HCT116 (cell line): ENCODE measurements at regions not wholly inside any gene's neighbourhood (a gene's known extent, or its start where the extent isn't known, plus 50 kb on each side); places are given as distances from the start of the nearest gene placed in this dataset.

Experiments
- ATAC-seq: fragments of 200-7000 bp; cut with Tn5 transposase; 2 replicates; pipeline ENCODE4 v1.9.1; 2020; ENCODE audit warnings: mild to moderate bottlenecking, moderate library complexity
- BruUV-seq: library from RNA; stranded (reverse); fragments of 400-500 nt; replicated peaks from 2 replicates; lab custom pipeline; 2021; lab: Mats Ljungman, UMichigan
- CTCF ChIA-PET: fragments of 300-600 bp; sonication (Branson Sonifier 250); formaldehyde crosslinking; loops from one replicate; lab custom pipeline; 2021; ENCODE audit warnings: antibody characterized with exemption; lab: Charles Lee
- POLR2A ChIA-PET: fragments of 300-600, 350-600 bp; sonication (Branson Sonifier 250); formaldehyde crosslinking; loops from one replicate; lab custom pipeline; 2021; ENCODE audit warnings: antibody characterized with exemption; lab: Charles Lee
- RAD21 ChIA-PET, 2 experiments: fragments of 300-600 bp; sonication (Branson Sonifier 250); formaldehyde crosslinking; loops; one replicate each; lab custom pipeline; 2023; ENCODE audit warnings: low total read pairs in 2 of 2; ENCODE audit not compliant: uncharacterized antibody in 2 of 2, unreplicated experiment in 2 of 2, low non-redundant PET in 1 of 2; lab: Charles Lee
- DNase-seq: peaks from one replicate; pipeline ENCODE4 v3.0.0-alpha.2; 2010; ENCODE audit warnings: low read depth, low spot score
- H2AFZ ChIP-seq: fragments of 200-600 bp; shearing (Covaris generic), sonication (generic); 2 replicates; pipeline ENCODE4 v1.6.1; 2017; ENCODE audit warnings: low read depth, mixed run types, mixed read lengths, antibody characterized with exemption, low read length; ENCODE audit not compliant: poor library complexity, severe bottlenecking
- H3K27ac ChIP-seq: 2 replicates; pipeline ENCODE4 v1.5.1; 2012; ENCODE audit warnings: low read depth, low read length
- H3K27me3 ChIP-seq: fragments of 200-600 bp; sonication (generic); 2 replicates; pipeline ENCODE4 v1.6.1; 2016; ENCODE audit warnings: mixed run types, low read length, mixed read lengths; ENCODE audit not compliant: insufficient read depth
- H3K36me3 ChIP-seq, 2 experiments: fragments of 200-500 bp in 1 of 2; fragments of 200-600 bp in 1 of 2; sonication (Bioruptor generic) in 1 of 2; sonication (generic) in 1 of 2; 2 replicates each; pipeline versions ENCODE4 v1.5.1 to v1.6.1; 2014 to 2016; ENCODE audit warnings: low read length in 2 of 2, inconsistent platforms in 1 of 2, mixed read lengths in 1 of 2, mixed run types in 1 of 2; ENCODE audit not compliant: insufficient read depth in 2 of 2, control insufficient read depth in 1 of 2
- H3K4me1 ChIP-seq, 2 experiments: fragments of 200-600 bp in 1 of 2; sonication (generic) in 1 of 2; 2 replicates each; pipeline versions ENCODE4 v1.5.1 to v1.6.1; 2012 to 2017; ENCODE audit warnings: low read length in 2 of 2, inconsistent platforms in 1 of 2, mild to moderate bottlenecking in 1 of 2, mixed read lengths in 1 of 2, mixed run types in 1 of 2, moderate library complexity in 1 of 2; ENCODE audit not compliant: insufficient read depth in 2 of 2, control insufficient read depth in 1 of 2
- H3K4me2 ChIP-seq: fragments of 200-600 bp; sonication (generic); 2 replicates; pipeline ENCODE4 v1.6.1; 2017; ENCODE audit warnings: mixed run types, low read length, mixed read lengths
- H3K4me3 ChIP-seq, 2 experiments: fragments of 200-600 bp in 1 of 2; sonication (generic) in 1 of 2; replicated peaks in 1 of 2; 2 replicates each; pipeline ENCODE4 v1.5.1; 2011 to 2016; ENCODE audit warnings: low read length in 2 of 2, control low read depth in 1 of 2, low read depth in 1 of 2, mild to moderate bottlenecking in 1 of 2, mixed read lengths in 1 of 2, mixed run types in 1 of 2
- H3K79me2 ChIP-seq: fragments of 200-600 bp; sonication (generic); 2 replicates; pipeline ENCODE4 v1.6.1; 2017; ENCODE audit warnings: mild to moderate bottlenecking, mixed run types, low read length, moderate library complexity, mixed read lengths; ENCODE audit not compliant: insufficient read depth
- H3K9ac ChIP-seq: fragments of 200-600 bp; sonication (generic); 2 replicates; pipeline ENCODE4 v1.6.1; 2016; ENCODE audit warnings: low read length, mixed read lengths
- H3K9me2 ChIP-seq: fragments of 200-600 bp; sonication (generic), shearing (Covaris generic); 2 replicates; pipeline ENCODE4 v1.6.1; 2017; ENCODE audit warnings: mixed run types, mild to moderate bottlenecking, moderate library complexity; ENCODE audit not compliant: insufficient read depth
- H3K9me3 ChIP-seq, 2 experiments: fragments of 200-500 bp in 1 of 2; fragments of 200-600 bp in 1 of 2; sonication (Bioruptor generic) in 1 of 2; sonication (generic) in 1 of 2; 2 replicates each; pipeline ENCODE4 v1.6.1; 2014 to 2017; ENCODE audit warnings: low read length in 2 of 2, mixed read lengths in 2 of 2, inconsistent platforms in 1 of 2, low read depth in 1 of 2, mild to moderate bottlenecking in 1 of 2, mixed run types in 1 of 2, moderate library complexity in 1 of 2; ENCODE audit not compliant: control insufficient read depth in 1 of 2, insufficient read depth in 1 of 2
- H4K20me1 ChIP-seq: fragments of 200-600 bp; sonication (generic), shearing (Covaris generic); 2 replicates; pipeline ENCODE4 v1.6.1; 2017; ENCODE audit warnings: mixed run types, mild to moderate bottlenecking, moderate library complexity; ENCODE audit not compliant: insufficient read depth
- CBX3 ChIP-seq: IDR thresholded peaks from 2 replicates; pipeline ENCODE4 v1.6.1; 2012; ENCODE audit warnings: low read depth
- CEBPB ChIP-seq: IDR thresholded peaks from 2 replicates; pipeline ENCODE4 v1.6.1; 2012; ENCODE audit warnings: low read depth
- ELF1 ChIP-seq: IDR thresholded peaks from 2 replicates; pipeline ENCODE4 v1.6.1; 2012; ENCODE audit warnings: low read depth, borderline replicate concordance
- FOSL1 ChIP-seq: IDR thresholded peaks from 2 replicates; pipeline ENCODE4 v1.6.1; 2012; ENCODE audit warnings: low read depth
- POLR2A ChIP-seq: IDR thresholded peaks from 2 replicates; pipeline ENCODE4 v1.7.0; 2011; ENCODE audit warnings: borderline replicate concordance; ENCODE audit not compliant: insufficient read depth, insufficient read length; ENCODE audit errors: extremely low read depth
- POLR2AphosphoS5 ChIP-seq: IDR thresholded peaks from 2 replicates; pipeline ENCODE4 v1.6.1; 2011; ENCODE audit warnings: mild to moderate bottlenecking, low read depth, low read length, moderate library complexity
- RAD21 ChIP-seq: IDR thresholded peaks from 2 replicates; pipeline ENCODE4 v1.6.1; 2012; ENCODE audit warnings: low read depth, mild to moderate bottlenecking
- SIN3A ChIP-seq: IDR thresholded peaks from 2 replicates; pipeline ENCODE4 v1.6.1; 2012; ENCODE audit warnings: low read depth
- TCF7L2 ChIP-seq: IDR thresholded peaks from 2 replicates; pipeline ENCODE4 v1.7.0; 2011; ENCODE audit warnings: borderline replicate concordance, inconsistent platforms; ENCODE audit not compliant: insufficient read depth, insufficient read length; ENCODE audit errors: extremely low read depth
- YY1 ChIP-seq: IDR thresholded peaks from 2 replicates; pipeline ENCODE4 v1.6.1; 2011; ENCODE audit warnings: low read length, low read depth, moderate library complexity, mild to moderate bottlenecking; ENCODE audit not compliant: insufficient replicate concordance; ENCODE audit errors: extremely low read depth
- ZNF274 ChIP-seq: fragments of 200-500 bp; sonication (Bioruptor generic); IDR thresholded peaks from 2 replicates; pipeline ENCODE4 v1.6.1; 2014; ENCODE audit warnings: mild to moderate bottlenecking, low read depth, low read length, inconsistent platforms
- intact Hi-C: fragments of 100-400 bp; cut with micrococcal nuclease; formaldehyde crosslinking; loops from 2 replicates; pipeline ENCODE4 v1.10.0; 2022
- TF ChIP-seq, protein P1 (sequence below): IDR thresholded peaks from 2 replicates; pipeline ENCODE4 v1.6.1; 2012
- TF ChIP-seq, protein P2 (sequence below): IDR thresholded peaks from 2 replicates; pipeline ENCODE4 v1.6.1; 2012; ENCODE audit warnings: low read depth
- TF ChIP-seq, protein P3 (sequence below): IDR thresholded peaks from 2 replicates; pipeline ENCODE4 v1.6.1; 2011; ENCODE audit warnings: mild to moderate bottlenecking, low read length, moderate library complexity; ENCODE audit not compliant: insufficient replicate concordance; ENCODE audit errors: extremely low read depth

DNA sequence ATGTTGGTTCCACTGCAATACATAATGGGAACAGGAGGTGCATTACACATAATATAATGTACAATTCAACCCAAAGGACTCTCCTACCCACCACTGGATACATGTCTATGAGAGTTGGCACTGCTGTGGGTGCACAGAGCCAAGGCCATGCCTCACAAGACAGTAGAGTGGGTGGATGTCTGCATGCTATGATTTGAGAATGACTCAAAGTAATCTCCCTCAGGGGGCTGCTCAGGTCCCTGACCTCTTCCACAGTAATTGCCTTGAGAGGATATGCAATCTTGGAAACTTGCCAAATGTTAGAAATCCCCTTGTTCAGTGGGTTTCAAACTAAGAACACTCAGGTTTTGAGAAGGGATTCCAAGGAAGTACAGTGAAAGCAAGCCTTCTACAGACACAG, 79.0 kb downstream of the ANKEF1 start:
- RAD21 ChIA-PET = no interaction called here
- TF ChIP-seq CEBPB (no peak), POLR2A (no peak), ZNF274 (no peak), RAD21 (no peak), ELF1 (no peak), YY1 (no peak), SIN3A (no peak), POLR2AphosphoS5 (no peak), TCF7L2 (no peak), FOSL1 (no peak), CBX3 (no peak)
- TF ChIP-seq, protein P1, sequence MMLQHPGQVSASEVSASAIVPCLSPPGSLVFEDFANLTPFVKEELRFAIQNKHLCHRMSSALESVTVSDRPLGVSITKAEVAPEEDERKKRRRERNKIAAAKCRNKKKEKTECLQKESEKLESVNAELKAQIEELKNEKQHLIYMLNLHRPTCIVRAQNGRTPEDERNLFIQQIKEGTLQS = no peak
- TF ChIP-seq, protein P2, sequence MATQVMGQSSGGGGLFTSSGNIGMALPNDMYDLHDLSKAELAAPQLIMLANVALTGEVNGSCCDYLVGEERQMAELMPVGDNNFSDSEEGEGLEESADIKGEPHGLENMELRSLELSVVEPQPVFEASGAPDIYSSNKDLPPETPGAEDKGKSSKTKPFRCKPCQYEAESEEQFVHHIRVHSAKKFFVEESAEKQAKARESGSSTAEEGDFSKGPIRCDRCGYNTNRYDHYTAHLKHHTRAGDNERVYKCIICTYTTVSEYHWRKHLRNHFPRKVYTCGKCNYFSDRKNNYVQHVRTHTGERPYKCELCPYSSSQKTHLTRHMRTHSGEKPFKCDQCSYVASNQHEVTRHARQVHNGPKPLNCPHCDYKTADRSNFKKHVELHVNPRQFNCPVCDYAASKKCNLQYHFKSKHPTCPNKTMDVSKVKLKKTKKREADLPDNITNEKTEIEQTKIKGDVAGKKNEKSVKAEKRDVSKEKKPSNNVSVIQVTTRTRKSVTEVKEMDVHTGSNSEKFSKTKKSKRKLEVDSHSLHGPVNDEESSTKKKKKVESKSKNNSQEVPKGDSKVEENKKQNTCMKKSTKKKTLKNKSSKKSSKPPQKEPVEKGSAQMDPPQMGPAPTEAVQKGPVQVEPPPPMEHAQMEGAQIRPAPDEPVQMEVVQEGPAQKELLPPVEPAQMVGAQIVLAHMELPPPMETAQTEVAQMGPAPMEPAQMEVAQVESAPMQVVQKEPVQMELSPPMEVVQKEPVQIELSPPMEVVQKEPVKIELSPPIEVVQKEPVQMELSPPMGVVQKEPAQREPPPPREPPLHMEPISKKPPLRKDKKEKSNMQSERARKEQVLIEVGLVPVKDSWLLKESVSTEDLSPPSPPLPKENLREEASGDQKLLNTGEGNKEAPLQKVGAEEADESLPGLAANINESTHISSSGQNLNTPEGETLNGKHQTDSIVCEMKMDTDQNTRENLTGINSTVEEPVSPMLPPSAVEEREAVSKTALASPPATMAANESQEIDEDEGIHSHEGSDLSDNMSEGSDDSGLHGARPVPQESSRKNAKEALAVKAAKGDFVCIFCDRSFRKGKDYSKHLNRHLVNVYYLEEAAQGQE = no peak
- TF ChIP-seq, protein P3, sequence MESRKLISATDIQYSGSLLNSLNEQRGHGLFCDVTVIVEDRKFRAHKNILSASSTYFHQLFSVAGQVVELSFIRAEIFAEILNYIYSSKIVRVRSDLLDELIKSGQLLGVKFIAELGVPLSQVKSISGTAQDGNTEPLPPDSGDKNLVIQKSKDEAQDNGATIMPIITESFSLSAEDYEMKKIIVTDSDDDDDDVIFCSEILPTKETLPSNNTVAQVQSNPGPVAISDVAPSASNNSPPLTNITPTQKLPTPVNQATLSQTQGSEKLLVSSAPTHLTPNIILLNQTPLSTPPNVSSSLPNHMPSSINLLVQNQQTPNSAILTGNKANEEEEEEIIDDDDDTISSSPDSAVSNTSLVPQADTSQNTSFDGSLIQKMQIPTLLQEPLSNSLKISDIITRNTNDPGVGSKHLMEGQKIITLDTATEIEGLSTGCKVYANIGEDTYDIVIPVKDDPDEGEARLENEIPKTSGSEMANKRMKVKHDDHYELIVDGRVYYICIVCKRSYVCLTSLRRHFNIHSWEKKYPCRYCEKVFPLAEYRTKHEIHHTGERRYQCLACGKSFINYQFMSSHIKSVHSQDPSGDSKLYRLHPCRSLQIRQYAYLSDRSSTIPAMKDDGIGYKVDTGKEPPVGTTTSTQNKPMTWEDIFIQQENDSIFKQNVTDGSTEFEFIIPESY = no peak
- TF ChIP-seq, all 23 proteins: peak for 0

More for the DNA sequence above, 79.0 kb downstream of the ANKEF1 start:
- ChIA-PET POLR2A (no interaction called here), CTCF (no interaction called here)
- H3K4me1 ChIP-seq = no peaks in the 10 kb centered on the region
- no peak overlapping the region for H3K4me2 ChIP-seq
- H3K9me2 ChIP-seq = no peaks in the 10 kb centered on the region
- no peaks in the 10 kb centered on the region for H3K27me3 ChIP-seq
- H3K9me3 ChIP-seq = no peaks in the 10 kb centered on the region
- no peak overlapping the region for H3K27ac ChIP-seq
- H4K20me1 ChIP-seq = no peaks in the 10 kb centered on the region
- no peak overlapping the region for H3K4me3 ChIP-seq
- H3K36me3 ChIP-seq = no peaks in the 10 kb centered on the region
- no TSS peak for BruUV-seq
- no peak for ATAC-seq
- no peak for DNase-seq
- intact Hi-C loops = no loop called here
- no peak overlapping the region for H3K9ac ChIP-seq
- no peaks in the 10 kb centered on the region for H3K79me2 ChIP-seq
- no peak overlapping the region for H2AFZ ChIP-seq
